Keratinocyte (primary cell): ENCODE measurements at regions not wholly inside any gene's neighbourhood (a gene's known extent, or its start where the extent isn't known, plus 50 kb on each side); places are given as distances from the start of the nearest gene placed in this dataset.

Source experiments
- DNase-seq: peaks from one replicate; pipeline ENCODE4 v3.0.0-alpha.2; 2011; ENCODE audit warnings: low read depth, missing footprints, low spot score
- FAIRE-seq: peaks from 2 replicates; lab custom pipeline; 2011; peaks lifted over from hg19 to GRCh38; lab: Jason Lieb, UNC
- H2AFZ ChIP-seq: 2 replicates; pipeline ENCODE4 v1.6.0; 2012; ENCODE audit warnings: low read length, control low read depth, inconsistent platforms; ENCODE audit not compliant: control insufficient read depth
- H3K27ac ChIP-seq: 2 replicates; pipeline ENCODE4 v1.5.1; 2011; ENCODE audit warnings: low read length; ENCODE audit not compliant: control insufficient read depth, insufficient read depth
- H3K27me3 ChIP-seq: 3 replicates; pipeline ENCODE4 v1.6.0; 2011; ENCODE audit warnings: low read length; ENCODE audit not compliant: control insufficient read depth, insufficient read depth; ENCODE audit errors: extremely low read depth
- H3K36me3 ChIP-seq, 2 experiments: 2 replicates in 1 of 2; 3 replicates in 1 of 2; pipeline ENCODE4 v1.5.1; 2011; ENCODE audit warnings: low read length in 2 of 2, mild to moderate bottlenecking in 1 of 2; ENCODE audit not compliant: control insufficient read depth in 2 of 2, insufficient read depth in 2 of 2; ENCODE audit errors: extremely low read depth in 1 of 2
- H3K4me1 ChIP-seq: 3 replicates; pipeline ENCODE4 v1.5.1; 2011; ENCODE audit warnings: low read length; ENCODE audit not compliant: control insufficient read depth, insufficient read depth; ENCODE audit errors: extremely low read depth
- H3K4me2 ChIP-seq: 3 replicates; pipeline ENCODE4 v1.6.0; 2011; ENCODE audit warnings: low read depth, low read length; ENCODE audit not compliant: control insufficient read depth, insufficient read depth; ENCODE audit errors: extremely low read depth
- H3K4me3 ChIP-seq, 3 experiments: fragments of 200-600 bp in 1 of 3; sonication (generic) in 1 of 3; 2 replicates in 2 of 3; 3 replicates in 1 of 3; pipeline ENCODE4 v1.5.1; 2011 to 2016; ENCODE audit warnings: low read length in 3 of 3, mild to moderate bottlenecking in 3 of 3, control low read depth in 2 of 3, inconsistent platforms in 1 of 3, low read depth in 1 of 3, mixed read lengths in 1 of 3, mixed run types in 1 of 3, moderate library complexity in 1 of 3; ENCODE audit not compliant: control insufficient read depth in 2 of 3, insufficient read depth in 2 of 3; ENCODE audit errors: extremely low read depth in 1 of 3
- H3K79me2 ChIP-seq: 2 replicates; pipeline ENCODE4 v1.6.0; 2012; ENCODE audit warnings: low read length; ENCODE audit not compliant: control insufficient read depth, insufficient read depth
- H3K9ac ChIP-seq: 3 replicates; pipeline ENCODE4 v1.6.0; 2011; ENCODE audit warnings: low read length; ENCODE audit not compliant: control insufficient read depth, insufficient read depth; ENCODE audit errors: extremely low read depth
- H3K9me1 ChIP-seq: 3 replicates; pipeline ENCODE4 v1.6.0; 2011; ENCODE audit warnings: low read length; ENCODE audit not compliant: control insufficient read depth, insufficient read depth; ENCODE audit errors: extremely low read depth
- H3K9me3 ChIP-seq: 2 replicates; pipeline ENCODE4 v1.5.1; 2012; ENCODE audit warnings: low read depth, low read length; ENCODE audit not compliant: control insufficient read depth
- H4K20me1 ChIP-seq: 3 replicates; pipeline ENCODE4 v1.6.0; 2011; ENCODE audit warnings: low read length; ENCODE audit not compliant: control insufficient read depth, insufficient read depth; ENCODE audit errors: extremely low read depth
- CTCF ChIP-seq, 3 experiments: IDR thresholded peaks in 1 of 3; conservative IDR thresholded peaks in 1 of 3; optimal IDR thresholded peaks in 1 of 3; 2 replicates in 2 of 3; 3 replicates in 1 of 3; pipeline versions ENCODE3 to v1.5.1; 2011; ENCODE audit warnings: low read length in 3 of 3, mild to moderate bottlenecking in 3 of 3, moderate library complexity in 2 of 3, control low read depth in 1 of 3, inconsistent platforms in 1 of 3; ENCODE audit not compliant: insufficient read depth in 2 of 3; ENCODE audit errors: extremely low read depth in 1 of 3
- EZH2 ChIP-seq: IDR thresholded peaks from one replicate; pipeline ENCODE4 v1.6.1; 2012; ENCODE audit warnings: inconsistent platforms, mild to moderate bottlenecking, low read length, moderate library complexity
- dilution Hi-C: fragments of 300-500 bp; cut with MboI; formaldehyde crosslinking; loops from one replicate; pipeline ENCODE4 v1.7.0; 2020; ENCODE audit warnings: low sequenced_read_pairs; ENCODE audit not compliant: extremely low pct_ligation_motif_present

GRCh38 chr6:14618759-14619418, 501.3 kb downstream of the CD83 start:
- no peaks in the 10 kb centered on the region for H3K4me1 ChIP-seq
- no peaks in the 10 kb centered on the region for H4K20me1 ChIP-seq
- no peaks in the 10 kb centered on the region for H3K36me3 ChIP-seq
- DNase-seq (no peak), FAIRE-seq (no peak)
- no peaks in the 10 kb centered on the region for H3K9me1 ChIP-seq
- H3K27ac ChIP-seq, result no peak overlapping the region
- dilution Hi-C loops, result no loop called here
- no peak overlapping the region for H3K4me3 ChIP-seq
- H3K9ac ChIP-seq, result no peak overlapping the region
- no peak for TF ChIP-seq EZH2
- no peak for TF ChIP-seq CTCF (optimal IDR thresholded peaks at IDR 0.05 in 1 of 3, IDR thresholded peaks at IDR 0.05 in 1 of 3, conservative IDR thresholded peaks at IDR 0.05 in 1 of 3; ENCODE audit: extremely low read depth in 1 of 3, insufficient read depth in 2 of 3, low read length in 3 of 3)
- no peaks in the 10 kb centered on the region for H3K79me2 ChIP-seq
- H2AFZ ChIP-seq, result no peak overlapping the region
- no peak overlapping the region for H3K4me2 ChIP-seq
- peaks cover 3% of the 10 kb centered on the region for H3K9me3 ChIP-seq
- H3K27me3 ChIP-seq, result peaks cover 6% of the 10 kb centered on the region

GRCh38 chr6:14619419-14619781, 501.8 kb downstream of the CD83 start:
- Histone ChIP-seq H3K36me3 (no peaks in the 10 kb centered on the region), H4K20me1 (no peaks in the 10 kb centered on the region), H3K27ac (no peak overlapping the region), H3K9ac (no peak overlapping the region), H3K4me1 (no peaks in the 10 kb centered on the region), H3K79me2 (no peaks in the 10 kb centered on the region), H3K4me3 (no peak overlapping the region), H3K27me3 (peaks cover 6% of the 10 kb centered on the region), H3K9me3 (peaks cover 3% of the 10 kb centered on the region), H3K9me1 (no peaks in the 10 kb centered on the region), H3K4me2 (no peak overlapping the region), H2AFZ (no peak overlapping the region)
- TF ChIP-seq EZH2 (no peak), CTCF (optimal IDR thresholded peaks at IDR 0.05 in 1 of 3, IDR thresholded peaks at IDR 0.05 in 1 of 3, conservative IDR thresholded peaks at IDR 0.05 in 1 of 3; ENCODE audit: extremely low read depth in 1 of 3, insufficient read depth in 2 of 3, low read length in 3 of 3) (no peak)
- FAIRE-seq (no peak), DNase-seq (no peak)
- dilution Hi-C loops, result no loop called here
